Uterus (tissue), 2 donors: ENCODE measurements at regions not wholly inside any gene's neighbourhood (a gene's known extent, or its start where the extent isn't known, plus 50 kb on each side); places are given as distances from the start of the nearest gene placed in this dataset.

Experiments
- POLR2A ChIP-seq, 2 donors: fragments of 450-650 bp; IDR thresholded peaks; one replicate each; pipeline ENCODE4 v1.6.1; 2016; ENCODE audit warnings: antibody characterized with exemption in 2 of 2, mild to moderate bottlenecking in 1 of 2, moderate library complexity in 1 of 2
- TF ChIP-seq, protein P1 (sequence below), 4 experiments: fragments of 200-600 bp in 2 of 4; fragments of 450-650 bp in 2 of 4; sonication (generic) in 2 of 4; IDR thresholded peaks; one replicate each; pipeline ENCODE4 v1.5.1; 2016 to 2019; ENCODE audit warnings: antibody characterized with exemption in 4 of 4, mild to moderate bottlenecking in 2 of 4, moderate library complexity in 1 of 4

DNA sequence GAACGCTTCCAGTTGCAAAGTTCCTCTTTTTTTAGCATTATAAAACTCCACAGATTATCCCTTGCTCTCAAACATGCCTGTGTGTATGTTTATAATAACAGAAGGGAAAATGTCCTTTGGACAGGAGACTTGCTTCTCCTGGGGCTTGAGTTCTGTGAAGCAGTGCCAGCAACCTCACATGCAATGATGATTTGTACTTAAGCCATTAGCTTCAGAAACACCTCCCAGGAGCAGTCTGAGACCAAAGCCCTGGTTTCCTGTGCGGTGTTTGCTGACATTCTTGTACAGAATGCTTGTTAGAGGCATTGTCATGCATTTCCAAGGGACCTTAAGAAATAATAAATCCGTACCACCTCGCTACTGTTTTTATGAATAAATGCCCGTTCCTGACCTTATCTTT, 752.8 kb downstream of the CBLN4 start:
- TF ChIP-seq, protein P1, sequence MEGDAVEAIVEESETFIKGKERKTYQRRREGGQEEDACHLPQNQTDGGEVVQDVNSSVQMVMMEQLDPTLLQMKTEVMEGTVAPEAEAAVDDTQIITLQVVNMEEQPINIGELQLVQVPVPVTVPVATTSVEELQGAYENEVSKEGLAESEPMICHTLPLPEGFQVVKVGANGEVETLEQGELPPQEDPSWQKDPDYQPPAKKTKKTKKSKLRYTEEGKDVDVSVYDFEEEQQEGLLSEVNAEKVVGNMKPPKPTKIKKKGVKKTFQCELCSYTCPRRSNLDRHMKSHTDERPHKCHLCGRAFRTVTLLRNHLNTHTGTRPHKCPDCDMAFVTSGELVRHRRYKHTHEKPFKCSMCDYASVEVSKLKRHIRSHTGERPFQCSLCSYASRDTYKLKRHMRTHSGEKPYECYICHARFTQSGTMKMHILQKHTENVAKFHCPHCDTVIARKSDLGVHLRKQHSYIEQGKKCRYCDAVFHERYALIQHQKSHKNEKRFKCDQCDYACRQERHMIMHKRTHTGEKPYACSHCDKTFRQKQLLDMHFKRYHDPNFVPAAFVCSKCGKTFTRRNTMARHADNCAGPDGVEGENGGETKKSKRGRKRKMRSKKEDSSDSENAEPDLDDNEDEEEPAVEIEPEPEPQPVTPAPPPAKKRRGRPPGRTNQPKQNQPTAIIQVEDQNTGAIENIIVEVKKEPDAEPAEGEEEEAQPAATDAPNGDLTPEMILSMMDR (IDR thresholded peaks at IDR 0.05), result no peak
- TF ChIP-seq POLR2A (IDR thresholded peaks at IDR 0.05), result no peak
